ENCODE measurements at regions not wholly inside any gene's neighbourhood (a gene's known extent, or its start where the extent isn't known, plus 50 kb on each side); places are given as distances from the start of the nearest gene placed in this dataset.

DNA sequence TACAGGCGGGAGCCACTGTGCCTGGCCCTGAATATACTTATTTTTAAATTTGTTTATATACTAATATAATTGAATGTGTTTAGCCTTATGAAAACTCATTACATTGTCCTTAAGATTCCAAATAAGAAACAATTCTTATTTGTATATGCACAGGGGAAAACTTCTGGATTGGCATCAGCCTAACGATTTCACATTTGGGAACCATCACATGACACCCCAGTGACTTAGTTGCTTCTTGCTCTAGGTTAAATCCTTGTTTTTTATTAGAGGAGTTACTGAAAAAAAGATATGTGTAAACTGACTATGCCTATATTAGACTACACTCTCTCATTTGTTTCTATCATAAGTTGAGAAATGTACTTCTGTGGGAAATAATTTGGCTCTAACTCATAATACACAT, 520.2 kb downstream of the SPRY1 start:
- H3K36me3 ChIP-seq (replicated peaks): no peaks in the 10 kb centered on the region
- H3K27me3 ChIP-seq (replicated peaks): no peaks in the 10 kb centered on the region
- no peak overlapping the region for H3K4me3 ChIP-seq (ENCODE audit: low read depth, low read length)
- TF ChIP-seq, protein P1, sequence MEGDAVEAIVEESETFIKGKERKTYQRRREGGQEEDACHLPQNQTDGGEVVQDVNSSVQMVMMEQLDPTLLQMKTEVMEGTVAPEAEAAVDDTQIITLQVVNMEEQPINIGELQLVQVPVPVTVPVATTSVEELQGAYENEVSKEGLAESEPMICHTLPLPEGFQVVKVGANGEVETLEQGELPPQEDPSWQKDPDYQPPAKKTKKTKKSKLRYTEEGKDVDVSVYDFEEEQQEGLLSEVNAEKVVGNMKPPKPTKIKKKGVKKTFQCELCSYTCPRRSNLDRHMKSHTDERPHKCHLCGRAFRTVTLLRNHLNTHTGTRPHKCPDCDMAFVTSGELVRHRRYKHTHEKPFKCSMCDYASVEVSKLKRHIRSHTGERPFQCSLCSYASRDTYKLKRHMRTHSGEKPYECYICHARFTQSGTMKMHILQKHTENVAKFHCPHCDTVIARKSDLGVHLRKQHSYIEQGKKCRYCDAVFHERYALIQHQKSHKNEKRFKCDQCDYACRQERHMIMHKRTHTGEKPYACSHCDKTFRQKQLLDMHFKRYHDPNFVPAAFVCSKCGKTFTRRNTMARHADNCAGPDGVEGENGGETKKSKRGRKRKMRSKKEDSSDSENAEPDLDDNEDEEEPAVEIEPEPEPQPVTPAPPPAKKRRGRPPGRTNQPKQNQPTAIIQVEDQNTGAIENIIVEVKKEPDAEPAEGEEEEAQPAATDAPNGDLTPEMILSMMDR (IDR thresholded peaks at IDR 0.05; ENCODE audit: low read depth, low read length, missing control alignments): no peak
- no peak overlapping the region for H3K27ac ChIP-seq
- in situ Hi-C loops (cut with HindIII; ENCODE audit: low pct_ligation_motif_present, low sequenced_read_pairs): no loop called here
- DNase-seq: no peak

DNA sequence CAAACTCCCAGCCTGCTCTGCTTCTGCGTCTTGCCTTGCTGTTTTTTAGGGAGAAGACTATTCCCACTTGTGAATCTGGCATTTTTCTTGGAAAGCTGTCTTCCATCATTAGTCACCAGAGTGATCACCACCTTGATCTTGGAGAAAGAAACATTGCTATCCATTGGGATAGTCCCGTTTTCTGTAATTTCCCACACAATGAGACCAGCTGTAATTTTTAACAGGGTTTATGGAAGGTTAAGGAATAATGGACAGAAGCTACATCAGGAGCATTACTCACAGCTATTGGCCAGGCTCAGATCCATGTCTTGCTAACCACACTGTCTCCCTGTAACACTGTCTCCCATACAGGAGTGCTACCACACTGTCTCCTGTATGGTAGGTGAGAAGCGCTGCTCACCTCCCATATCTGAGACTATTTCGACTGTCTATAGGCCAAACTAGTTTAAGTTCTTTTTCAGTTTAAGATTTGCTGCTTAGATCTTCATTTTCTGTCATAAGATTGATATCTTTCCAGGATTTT, 523.0 kb downstream of the SPRY1 start:
- TF ChIP-seq, protein P1 (IDR thresholded peaks at IDR 0.05; ENCODE audit: low read depth, low read length, missing control alignments): no peak
- no peak overlapping the region for H3K4me3 ChIP-seq (ENCODE audit: low read depth, low read length)
- H3K27me3 ChIP-seq (replicated peaks): no peaks in the 10 kb centered on the region
- in situ Hi-C loops (cut with HindIII; ENCODE audit: low pct_ligation_motif_present, low sequenced_read_pairs): no loop called here
- no peak overlapping the region for H3K27ac ChIP-seq
- DNase-seq: no peak
- H3K36me3 ChIP-seq (replicated peaks): no peaks in the 10 kb centered on the region

DNA sequence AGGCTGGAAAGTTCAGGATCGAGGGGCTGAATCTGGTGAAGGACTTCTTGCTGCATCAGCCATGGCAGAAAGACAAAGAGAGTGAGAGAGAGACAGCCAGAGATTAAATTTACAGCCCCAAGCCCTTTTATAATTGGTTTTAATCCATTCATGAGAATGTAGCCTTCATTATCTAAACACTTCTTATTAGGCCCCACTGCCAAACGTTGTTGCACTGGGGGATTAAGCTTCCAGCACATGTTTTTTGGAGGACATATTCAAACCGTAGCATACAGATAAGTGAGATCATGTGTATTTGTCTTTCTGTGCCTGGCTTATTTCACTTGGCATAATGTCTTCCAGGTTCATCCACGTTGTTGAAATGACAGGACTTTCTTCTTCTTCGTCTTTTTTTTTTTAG, 524.7 kb downstream of the SPRY1 start:
- in situ Hi-C loops (cut with HindIII; ENCODE audit: low pct_ligation_motif_present, low sequenced_read_pairs): no loop called here
- no peaks in the 10 kb centered on the region for H3K27me3 ChIP-seq (replicated peaks)

DNA sequence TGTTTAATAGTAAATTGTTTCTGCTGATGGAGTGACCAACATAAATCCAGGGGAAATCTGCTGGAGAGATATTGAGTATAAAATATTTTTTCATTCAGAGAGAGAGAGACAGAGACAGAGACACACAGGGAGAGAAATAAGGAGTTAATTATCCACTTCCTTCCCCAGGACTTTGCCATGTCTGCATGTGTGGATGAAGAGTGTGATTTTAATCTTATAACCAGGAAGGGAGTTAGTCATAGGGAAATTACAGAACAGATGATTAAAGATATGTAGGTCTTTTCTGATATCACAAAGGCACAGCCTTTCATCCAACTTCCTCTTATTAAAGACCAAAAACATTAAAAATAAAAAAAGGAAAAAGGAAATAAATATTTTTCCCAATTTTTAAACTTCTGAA, 526.3 kb downstream of the SPRY1 start:
- no peaks in the 10 kb centered on the region for H3K36me3 ChIP-seq (replicated peaks)
- in situ Hi-C loops (cut with HindIII; ENCODE audit: low pct_ligation_motif_present, low sequenced_read_pairs): no loop called here
- DNase-seq: no peak
- TF ChIP-seq, protein P1 (IDR thresholded peaks at IDR 0.05; ENCODE audit: low read depth, low read length, missing control alignments): no peak
- no peak overlapping the region for H3K27ac ChIP-seq
- H3K4me3 ChIP-seq (ENCODE audit: low read depth, low read length): no peak overlapping the region
- H3K27me3 ChIP-seq (replicated peaks): no peaks in the 10 kb centered on the region

More for the DNA sequence above, 524.7 kb downstream of the SPRY1 start:
- DNase-seq: no peak
- no peaks in the 10 kb centered on the region for H3K36me3 ChIP-seq (replicated peaks)
- TF ChIP-seq, protein P1 (IDR thresholded peaks at IDR 0.05; ENCODE audit: low read depth, low read length, missing control alignments): no peak
- H3K27ac ChIP-seq: no peak overlapping the region
- no peak overlapping the region for H3K4me3 ChIP-seq (ENCODE audit: low read depth, low read length)

DNA sequence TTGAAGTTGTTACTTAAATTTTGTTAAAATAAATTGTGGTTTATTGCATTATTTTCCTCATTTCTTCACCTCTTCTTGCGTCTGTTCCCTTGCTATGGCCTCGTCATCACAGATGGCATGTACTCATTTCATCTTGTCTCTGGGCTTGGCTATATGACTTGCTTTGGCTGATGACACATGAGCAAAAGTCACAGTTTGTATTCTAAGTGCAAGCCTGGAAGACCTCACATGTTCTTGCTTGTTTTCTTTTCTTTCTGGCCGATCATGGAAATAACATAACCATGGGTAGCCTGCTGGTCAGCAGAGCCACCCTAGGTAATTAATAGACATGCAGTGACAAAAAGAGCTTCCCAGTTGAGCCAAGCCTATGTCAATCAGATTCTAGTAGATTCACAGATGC, 527.9 kb downstream of the SPRY1 start:
- no peaks in the 10 kb centered on the region for H3K27me3 ChIP-seq (replicated peaks)
- TF ChIP-seq, protein P1 (IDR thresholded peaks at IDR 0.05; ENCODE audit: low read depth, low read length, missing control alignments): no peak
- H3K27ac ChIP-seq: no peak overlapping the region
- no peaks in the 10 kb centered on the region for H3K36me3 ChIP-seq (replicated peaks)
- no peak for DNase-seq
- H3K4me3 ChIP-seq (ENCODE audit: low read depth, low read length): no peak overlapping the region
- in situ Hi-C loops (cut with HindIII; ENCODE audit: low pct_ligation_motif_present, low sequenced_read_pairs): no loop called here

DNA sequence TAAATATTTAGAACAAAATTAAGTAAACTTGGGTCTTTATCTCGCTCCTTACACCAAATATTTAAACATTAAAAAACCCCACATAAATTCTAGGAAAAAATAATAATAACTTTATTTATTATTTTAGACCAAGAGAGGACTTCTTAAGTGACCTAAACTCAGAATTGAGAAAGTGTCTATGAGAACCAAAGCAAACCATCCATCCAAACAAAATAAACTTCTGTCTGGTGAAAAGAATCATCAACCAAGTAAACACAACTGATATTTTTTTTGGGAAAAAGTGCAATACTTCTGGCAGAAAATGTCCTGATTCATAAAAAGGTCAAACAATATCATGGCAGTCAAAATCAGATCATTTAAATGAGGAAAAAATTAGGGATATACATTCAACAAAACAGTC, 533.0 kb downstream of the SPRY1 start:
- no peak for DNase-seq
- Histone ChIP-seq H3K4me3 (ENCODE audit: low read depth, low read length) (no peak overlapping the region), H3K36me3 (replicated peaks) (no peaks in the 10 kb centered on the region)

More for the DNA sequence above, 533.0 kb downstream of the SPRY1 start:
- Histone ChIP-seq H3K27ac (no peak overlapping the region), H3K27me3 (replicated peaks) (no peaks in the 10 kb centered on the region)
- TF ChIP-seq, protein P1 (IDR thresholded peaks at IDR 0.05; ENCODE audit: low read depth, low read length, missing control alignments): no peak
- in situ Hi-C loops (cut with HindIII; ENCODE audit: low pct_ligation_motif_present, low sequenced_read_pairs): no loop called here

All from brain microvascular endothelial cell (primary cell).